K562 (cell line): ENCODE measurements at regions not wholly inside any gene's neighbourhood (a gene's known extent, or its start where the extent isn't known, plus 50 kb on each side); places are given as distances from the start of the nearest gene placed in this dataset.
A peak's percentile ranks its signal among the peaks of the same experiment; 100 is the strongest.

ENCODE experiments used
- ATAC-seq: fragments of 200-7000 bp; cut with Tn5 transposase; 3 replicates; pipeline ENCODE4 v1.9.1; 2020; ENCODE audit warnings: moderate library complexity
- BruUV-seq: library from RNA; stranded (reverse); fragments of 400-500 nt; replicated peaks from 2 replicates; lab custom pipeline; 2021; lab: Mats Ljungman, UMichigan
- CTCF ChIA-PET: fragments of 300-600 bp; formaldehyde crosslinking; extraction: SDS; loops from one replicate; lab custom pipeline; 2021; ENCODE audit warnings: low intra/inter-chr PET ratio; lab: Yijun Ruan, JAX
- POLR2A ChIA-PET: fragments of 300-600, 350-650 bp; sonication (Branson Sonifier 250); formaldehyde crosslinking; extraction: SDS; loops from one replicate; lab custom pipeline; 2021; ENCODE audit warnings: antibody characterized with exemption, inconsistent platforms; lab: Yijun Ruan, JAX
- DNase-seq, 4 experiments: peaks; one replicate each; pipeline versions ENCODE4 v3.0.0 to v3.0.0-alpha.2; 2011 to 2018; ENCODE audit warnings: low spot score in 3 of 4, mixed read lengths in 3 of 4; ENCODE audit errors: extremely low read depth in 1 of 4
- FAIRE-seq: peaks from 2 replicates; lab custom pipeline; 2011; peaks lifted over from hg19 to GRCh38; lab: Jason Lieb, UNC
- H2AFZ ChIP-seq: 2 replicates; pipeline ENCODE4 v1.6.0; 2011; ENCODE audit warnings: low read depth, low read length, control low read depth, inconsistent platforms
- H3K27ac ChIP-seq: fragments of 200-600 bp; 3 replicates; pipeline ENCODE4 v1.8.0; 2011; ENCODE audit warnings: low read depth, mild to moderate bottlenecking, control low read depth, inconsistent platforms, low read length, moderate library complexity, mixed read lengths; ENCODE audit errors: extremely low read depth
- H3K27me3 ChIP-seq, 2 experiments: fragments of 300-600 bp in 1 of 2; 2 replicates in 1 of 2; 3 replicates in 1 of 2; pipeline versions ENCODE4 v1.6.0 to v1.8.0; 2011; ENCODE audit warnings: inconsistent platforms in 2 of 2, low read length in 2 of 2, mild to moderate bottlenecking in 1 of 2, mixed read lengths in 1 of 2, moderate library complexity in 1 of 2; ENCODE audit not compliant: control insufficient read depth in 2 of 2, insufficient read depth in 2 of 2
- H3K36me3 ChIP-seq: fragments of 300-600 bp; 3 replicates; pipeline ENCODE4 v1.8.0; 2011; ENCODE audit warnings: mild to moderate bottlenecking, low read length, inconsistent platforms; ENCODE audit not compliant: control insufficient read depth, insufficient read depth
- H3K4me1 ChIP-seq, 2 experiments: fragments of 200-600 bp in 1 of 2; replicated peaks in 1 of 2; 2 replicates in 1 of 2; 3 replicates in 1 of 2; pipeline versions ENCODE4 v1.5.1 to v1.8.0; 2011; ENCODE audit warnings: inconsistent platforms in 2 of 2, low read length in 2 of 2, mild to moderate bottlenecking in 1 of 2, mixed read lengths in 1 of 2, moderate library complexity in 1 of 2; ENCODE audit not compliant: control insufficient read depth in 2 of 2, insufficient read depth in 2 of 2
- H3K4me2 ChIP-seq: 2 replicates; pipeline ENCODE4 v1.6.1; 2011; ENCODE audit warnings: low read length, control low read depth, inconsistent platforms, mixed read lengths; ENCODE audit not compliant: insufficient read depth
- H3K4me3 ChIP-seq: fragments of 200-600 bp; sonication (generic), shearing (Covaris generic); 2 replicates; pipeline ENCODE4 v1.5.1; 2016; ENCODE audit warnings: control low read depth, inconsistent platforms
- H3K79me2 ChIP-seq: fragments of 200-600 bp; 3 replicates; pipeline ENCODE4 v1.8.0; 2011; ENCODE audit warnings: low read length, inconsistent platforms; ENCODE audit not compliant: control insufficient read depth, insufficient read depth
- H3K9ac ChIP-seq, 2 experiments: 2 replicates each; pipeline versions ENCODE4 v1.6.0 to v1.6.1; 2011; ENCODE audit warnings: low read depth in 2 of 2, low read length in 2 of 2, control low read depth in 1 of 2, inconsistent platforms in 1 of 2, mild to moderate bottlenecking in 1 of 2, mixed read lengths in 1 of 2; ENCODE audit not compliant: insufficient read depth in 1 of 2
- H3K9me1 ChIP-seq: one replicate; pipeline ENCODE4 v1.6.0; 2011; ENCODE audit warnings: inconsistent platforms, mild to moderate bottlenecking, low read length, moderate library complexity; ENCODE audit not compliant: control insufficient read depth, insufficient read depth
- H3K9me3 ChIP-seq: replicated peaks from 2 replicates; pipeline ENCODE4 v1.5.1; 2011; ENCODE audit warnings: low read depth, low read length, inconsistent platforms; ENCODE audit not compliant: control insufficient read depth, insufficient read depth
- H4K20me1 ChIP-seq: replicated peaks from 2 replicates; pipeline ENCODE4 v1.6.1; 2011; ENCODE audit warnings: low read length, inconsistent platforms, mixed read lengths; ENCODE audit not compliant: control insufficient read depth, insufficient read depth
- JUNB ChIP-seq: fragments of 450-650 bp; formaldehyde crosslinking; conservative IDR thresholded peaks from 2 replicates; pipeline ENCODE4 v1.4.0; 2020; ENCODE audit warnings: mild to moderate bottlenecking
- OTX1 ChIP-seq: fragments of 450-650 bp; formaldehyde crosslinking; IDR thresholded peaks from 2 replicates; pipeline ENCODE4 v1.4.0; 2022; ENCODE audit warnings: mild to moderate bottlenecking
- SMARCE1 ChIP-seq: fragments of 450-650 bp; IDR thresholded peaks from 2 replicates; pipeline ENCODE4 v1.7.1; 2016; ENCODE audit warnings: mild to moderate bottlenecking
- ZNF586 ChIP-seq: fragments of 450-650 bp; formaldehyde crosslinking; conservative IDR thresholded peaks from 2 replicates; pipeline ENCODE4 v1.4.0; 2020; ENCODE audit warnings: mild to moderate bottlenecking, moderate library complexity
- WGBS: fragments of 100-300 bp; shearing (Covaris generic); methylation state at CpG from one replicate; pipeline ENCODE4 v1.1.6; 2016; ENCODE audit warnings: low coverage, mixed read lengths; ENCODE audit not compliant: insufficient coverage; ENCODE audit errors: missing lambda C conversion rate; 5-methylcytosine and 5-hydroxymethylcytosine counted together
- in situ Hi-C: fragments of 300-500 bp; cut with MboI; formaldehyde crosslinking; loops from 4 replicates; pipeline ENCODE4 v1.15.0; 2018; ENCODE audit warnings: inconsistent platforms, mixed read lengths
- intact Hi-C: fragments of 100-400 bp; cut with micrococcal nuclease; formaldehyde crosslinking; loops from 2 replicates; pipeline ENCODE4 v1.14.2; 2022
- TF ChIP-seq, protein P1 (sequence below): sonication (generic); formaldehyde crosslinking; IDR thresholded peaks from 2 replicates; pipeline ENCODE4 v1.8.1; 2023; ENCODE audit warnings: mild to moderate bottlenecking, missing genetic modification reagents
- TF ChIP-seq, protein P2 (sequence below): IDR thresholded peaks from 2 replicates; pipeline ENCODE4 v1.6.1; 2011; ENCODE audit warnings: borderline replicate concordance, low read depth, mild to moderate bottlenecking, moderate library complexity, low read length; ENCODE audit not compliant: insufficient read depth, poor library complexity, severe bottlenecking

DNA sequence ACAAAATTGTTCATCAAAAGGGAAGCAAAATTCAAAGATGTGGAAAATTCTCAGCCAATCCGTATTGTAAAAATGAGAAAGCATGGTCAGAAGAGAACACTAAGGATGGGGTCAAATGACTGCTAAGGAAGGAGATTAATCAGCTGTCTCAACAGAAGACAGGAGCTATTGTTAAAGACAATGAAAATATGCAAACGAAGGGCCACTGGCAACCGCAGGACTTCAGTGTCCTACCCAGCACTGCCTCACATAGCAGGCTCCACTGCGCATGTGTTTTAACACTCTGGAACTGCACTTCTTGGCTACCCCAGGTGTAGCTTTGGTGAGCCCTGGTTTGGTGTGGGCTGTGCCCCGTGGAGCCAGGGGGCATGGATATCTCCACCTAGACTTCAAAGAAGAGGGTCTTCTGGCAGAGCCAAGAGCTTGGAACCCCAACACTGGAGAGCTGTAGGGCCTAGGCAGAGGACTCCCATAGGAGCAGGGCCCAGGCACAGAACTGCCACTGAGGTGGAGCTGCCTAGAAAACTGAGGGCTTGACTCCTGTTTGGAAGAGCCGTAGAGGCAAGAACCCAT is 176.2 kb upstream of the GDF10 start (continued):
- TF ChIP-seq, protein P1, sequence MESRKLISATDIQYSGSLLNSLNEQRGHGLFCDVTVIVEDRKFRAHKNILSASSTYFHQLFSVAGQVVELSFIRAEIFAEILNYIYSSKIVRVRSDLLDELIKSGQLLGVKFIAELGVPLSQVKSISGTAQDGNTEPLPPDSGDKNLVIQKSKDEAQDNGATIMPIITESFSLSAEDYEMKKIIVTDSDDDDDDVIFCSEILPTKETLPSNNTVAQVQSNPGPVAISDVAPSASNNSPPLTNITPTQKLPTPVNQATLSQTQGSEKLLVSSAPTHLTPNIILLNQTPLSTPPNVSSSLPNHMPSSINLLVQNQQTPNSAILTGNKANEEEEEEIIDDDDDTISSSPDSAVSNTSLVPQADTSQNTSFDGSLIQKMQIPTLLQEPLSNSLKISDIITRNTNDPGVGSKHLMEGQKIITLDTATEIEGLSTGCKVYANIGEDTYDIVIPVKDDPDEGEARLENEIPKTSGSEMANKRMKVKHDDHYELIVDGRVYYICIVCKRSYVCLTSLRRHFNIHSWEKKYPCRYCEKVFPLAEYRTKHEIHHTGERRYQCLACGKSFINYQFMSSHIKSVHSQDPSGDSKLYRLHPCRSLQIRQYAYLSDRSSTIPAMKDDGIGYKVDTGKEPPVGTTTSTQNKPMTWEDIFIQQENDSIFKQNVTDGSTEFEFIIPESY, result no peak
- no peak for TF ChIP-seq OTX1 (CRISPR knock-in tag)
- TF ChIP-seq, protein P2, sequence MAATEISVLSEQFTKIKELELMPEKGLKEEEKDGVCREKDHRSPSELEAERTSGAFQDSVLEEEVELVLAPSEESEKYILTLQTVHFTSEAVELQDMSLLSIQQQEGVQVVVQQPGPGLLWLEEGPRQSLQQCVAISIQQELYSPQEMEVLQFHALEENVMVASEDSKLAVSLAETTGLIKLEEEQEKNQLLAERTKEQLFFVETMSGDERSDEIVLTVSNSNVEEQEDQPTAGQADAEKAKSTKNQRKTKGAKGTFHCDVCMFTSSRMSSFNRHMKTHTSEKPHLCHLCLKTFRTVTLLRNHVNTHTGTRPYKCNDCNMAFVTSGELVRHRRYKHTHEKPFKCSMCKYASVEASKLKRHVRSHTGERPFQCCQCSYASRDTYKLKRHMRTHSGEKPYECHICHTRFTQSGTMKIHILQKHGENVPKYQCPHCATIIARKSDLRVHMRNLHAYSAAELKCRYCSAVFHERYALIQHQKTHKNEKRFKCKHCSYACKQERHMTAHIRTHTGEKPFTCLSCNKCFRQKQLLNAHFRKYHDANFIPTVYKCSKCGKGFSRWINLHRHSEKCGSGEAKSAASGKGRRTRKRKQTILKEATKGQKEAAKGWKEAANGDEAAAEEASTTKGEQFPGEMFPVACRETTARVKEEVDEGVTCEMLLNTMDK, result no peak

DNA sequence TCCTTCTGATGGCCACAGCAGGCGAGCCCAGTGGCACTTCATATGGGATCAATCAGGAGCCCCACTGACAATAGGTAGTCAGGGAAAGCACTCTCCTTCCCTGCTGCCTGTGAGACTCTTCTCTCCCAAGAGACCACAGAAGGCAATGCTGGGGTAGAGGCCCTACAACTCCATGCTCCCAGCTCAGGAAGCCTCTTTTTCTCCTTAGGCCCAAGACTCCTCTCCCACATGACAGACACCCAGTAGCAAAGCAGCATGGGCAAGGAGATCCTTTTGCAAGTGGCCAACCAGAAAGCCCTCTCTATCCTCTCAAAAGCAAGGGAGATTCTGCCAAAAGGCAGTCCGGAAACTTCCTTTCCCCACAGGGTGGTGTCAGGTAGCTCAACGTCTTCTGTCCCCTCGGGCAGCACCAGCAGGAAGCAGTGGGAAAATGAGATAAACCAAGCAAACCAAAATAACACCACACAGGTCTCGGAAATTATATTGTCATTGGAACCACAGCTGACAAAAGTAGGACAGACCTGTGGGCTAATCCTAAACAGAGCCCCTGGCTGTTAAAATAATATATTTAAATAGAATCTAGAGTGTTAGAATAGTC is 172.7 kb upstream of the GDF10 start:
- DNase-seq (no peak), ATAC-seq (0 out of 3 replicates have a peak, but pooled peaks have one; percentile 39), FAIRE-seq (no peak)
- Histone ChIP-seq H3K9ac (no peak overlapping the region), H3K27me3 (peaks cover 0 to 8% of the 10 kb centered on the region in 2 experiments; a peak in 1 of 5 replicates), H3K9me1 (no peaks in the 10 kb centered on the region), H3K4me1 (no peaks in the 10 kb centered on the region), H3K4me2 (no peak overlapping the region), H4K20me1 (no peaks in the 10 kb centered on the region), H3K79me2 (no peaks in the 10 kb centered on the region), H3K4me3 (no peak overlapping the region), H3K27ac (no peak overlapping the region), H3K36me3 (no peaks in the 10 kb centered on the region), H3K9me3 (no peaks in the 10 kb centered on the region), H2AFZ (no peak overlapping the region)
- ChIA-PET CTCF (no interaction called here), POLR2A (interaction anchor here (1.3 kb wide), 1 partner anchor 13 kb away, joined by 4 read pairs; no protein-coding TSS in a partner anchor)
- WGBS, result 2% methylated on average over 5 of the region's 5 CpGs
- no TSS peak for BruUV-seq
- TF ChIP-seq SMARCE1, result no peak
- no peak for TF ChIP-seq ZNF586
- TF ChIP-seq JUNB (CRISPR knock-in tag), result no peak
- intact Hi-C loops (no loop called here), in situ Hi-C loops (no loop called here)
